Superior temporal gyrus (tissue), 1 donor: ENCODE measurements at regions not wholly inside any gene's neighbourhood (a gene's known extent, or its start where the extent isn't known, plus 50 kb on each side); places are given as distances from the start of the nearest gene placed in this dataset.
"Not testable (repeated sequence)": the region's sequence is repeated elsewhere in the genome, so short reads cannot be mapped to it uniquely, and the experiment has no call there.

Experiments used
- DNase-seq: peaks from one replicate; pipeline ENCODE4 v3.0.0-alpha.2; 2016; ENCODE audit errors: extremely low spot score

GRCh38 chr18:14336017-14336416 lies 203.8 kb upstream of the ZNF519 start:
- not testable (repeated sequence) for DNase-seq

GRCh38 chr18:14321217-14321616 lies 189.0 kb upstream of the ZNF519 start:
- peak; percentile 37 for DNase-seq

- DNase-seq, result not testable (repeated sequence)
Observed at GRCh38 chr18:14301255-14301654, 169.0 kb upstream of the ZNF519 start.

GRCh38 chr18:14295081-14295480 lies 162.8 kb upstream of the ZNF519 start:
- DNase-seq, result not testable (repeated sequence)

GRCh38 chr18:14285053-14285452 lies 152.8 kb upstream of the ZNF519 start:
- no peak for DNase-seq

GRCh38 chr18:14275391-14275790 lies 143.2 kb upstream of the ZNF519 start:
- not testable (repeated sequence) for DNase-seq

GRCh38 chr18:14265637-14266410 lies 133.6 kb upstream of the ZNF519 start:
- peak; percentile 38 for DNase-seq

- not testable (repeated sequence) for DNase-seq
Observed at GRCh38 chr18:14262786-14263185, 130.6 kb upstream of the ZNF519 start.

GRCh38 chr18:14250084-14250677 lies 117.9 kb upstream of the ZNF519 start:
- peak; percentile 21 for DNase-seq

GRCh38 chr18:14239224-14239623 lies 107.0 kb upstream of the ZNF519 start:
- not testable (repeated sequence) for DNase-seq

GRCh38 chr18:14236356-14237048 lies 104.3 kb upstream of the ZNF519 start:
- DNase-seq, result not testable (repeated sequence)

GRCh38 chr18:14225286-14225679 lies 93.0 kb upstream of the ZNF519 start:
- DNase-seq, result not testable (repeated sequence)

- not testable (repeated sequence) for DNase-seq
Observed at GRCh38 chr18:14224551-14225285, 92.5 kb upstream of the ZNF519 start.

GRCh38 chr18:14223919-14224318 lies 91.7 kb upstream of the ZNF519 start:
- DNase-seq, result not testable (repeated sequence)

GRCh38 chr18:14223231-14223822 lies 91.1 kb upstream of the ZNF519 start:
- not testable (repeated sequence) for DNase-seq

- DNase-seq, result not testable (repeated sequence)
Observed at GRCh38 chr18:14222354-14223221, 90.4 kb upstream of the ZNF519 start.

GRCh38 chr18:14221689-14222088 lies 89.5 kb upstream of the ZNF519 start:
- DNase-seq, result no peak

- not testable (repeated sequence) for DNase-seq
Observed at GRCh38 chr18:14215952-14216351, 83.7 kb upstream of the ZNF519 start.

GRCh38 chr18:14203424-14203823 lies 71.2 kb upstream of the ZNF519 start:
- DNase-seq, result not testable (repeated sequence)

GRCh38 chr18:14190776-14191442 lies 58.7 kb upstream of the ZNF519 start:
- not testable (repeated sequence) for DNase-seq
